NCI-H1092 treated with DMSO at 0.1 percent for 48 hours (cell line): ENCODE measurements at regions not wholly inside any gene's neighbourhood (a gene's known extent, or its start where the extent isn't known, plus 50 kb on each side); places are given as distances from the start of the nearest gene placed in this dataset.

Source experiments
- DNase-seq: peaks from one replicate; lab custom pipeline; 2025; lab: John Stamatoyannopoulos, UW

DNA sequence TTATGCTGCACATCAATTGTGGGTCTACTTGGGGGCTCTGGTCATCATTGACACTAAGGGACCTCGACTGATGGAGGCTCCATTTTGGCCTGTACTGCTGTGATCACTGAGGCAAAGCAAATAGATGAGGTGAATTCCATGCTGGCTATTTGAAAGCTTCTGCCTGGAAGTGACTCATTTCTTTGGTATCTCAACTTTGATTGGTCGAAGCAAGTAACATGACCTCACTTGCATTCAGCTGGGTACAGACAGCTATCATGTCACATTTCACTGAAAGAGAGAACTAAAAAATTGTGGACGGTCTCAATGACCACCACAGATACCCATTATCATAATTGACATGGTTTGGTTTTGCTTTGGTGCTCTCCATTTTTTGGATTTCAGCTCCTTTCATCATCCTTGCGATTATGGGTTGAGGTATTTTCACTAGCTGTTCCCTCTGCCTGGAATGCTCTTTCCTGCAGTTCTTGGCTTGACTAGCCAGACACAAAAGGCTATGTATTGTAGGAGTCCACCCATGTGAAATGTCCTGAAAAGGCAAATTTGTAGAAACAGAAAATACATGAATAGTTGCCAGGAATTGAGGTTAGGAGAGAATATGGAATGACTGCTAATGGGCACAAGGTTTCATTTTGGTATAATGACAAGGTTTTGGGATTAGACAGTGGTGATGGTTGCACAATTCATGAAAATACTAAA is 369.2 kb upstream of the LCORL start:
- DNase-seq, result no peak

DNA sequence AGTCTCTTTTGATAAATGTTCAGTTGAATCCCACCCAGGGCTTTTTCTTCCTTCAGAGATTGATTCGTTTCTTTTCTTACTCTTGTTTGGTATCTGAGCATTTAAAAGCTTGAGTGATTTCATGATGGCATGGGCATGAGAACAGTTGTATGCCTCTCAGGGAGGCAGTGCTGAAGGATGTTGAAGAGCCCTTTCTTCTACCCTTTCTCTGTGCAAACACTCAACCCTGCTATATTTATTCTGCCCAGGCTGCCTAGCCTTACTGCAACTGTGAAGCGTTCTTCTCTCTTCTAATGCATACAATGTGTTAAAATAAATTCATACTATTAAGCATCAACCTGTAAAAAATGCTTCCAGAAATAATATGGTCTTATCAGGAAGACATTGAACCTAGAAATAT is 367.6 kb upstream of the LCORL start:
- peak; percentile 62 for DNase-seq

DNA sequence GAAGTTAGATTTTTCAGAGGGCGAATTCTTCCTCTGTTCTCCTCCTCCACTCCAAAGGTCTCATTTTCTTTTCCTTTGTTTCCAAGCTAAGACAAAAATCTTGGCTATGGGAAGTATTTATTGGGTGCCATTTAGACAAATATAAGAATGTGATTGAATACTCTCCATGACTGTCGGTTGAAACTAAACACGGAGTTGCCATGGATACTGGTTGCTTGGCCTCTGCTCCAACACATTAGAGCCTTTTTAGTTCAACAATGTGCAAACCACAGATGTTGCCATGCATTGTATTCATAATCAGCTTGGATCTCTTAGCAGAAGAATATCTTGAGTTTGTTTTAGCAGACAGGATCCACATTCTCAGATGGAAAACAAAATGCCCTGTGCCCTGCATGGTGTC is 366.5 kb upstream of the LCORL start:
- peak; percentile 11 for DNase-seq

DNA sequence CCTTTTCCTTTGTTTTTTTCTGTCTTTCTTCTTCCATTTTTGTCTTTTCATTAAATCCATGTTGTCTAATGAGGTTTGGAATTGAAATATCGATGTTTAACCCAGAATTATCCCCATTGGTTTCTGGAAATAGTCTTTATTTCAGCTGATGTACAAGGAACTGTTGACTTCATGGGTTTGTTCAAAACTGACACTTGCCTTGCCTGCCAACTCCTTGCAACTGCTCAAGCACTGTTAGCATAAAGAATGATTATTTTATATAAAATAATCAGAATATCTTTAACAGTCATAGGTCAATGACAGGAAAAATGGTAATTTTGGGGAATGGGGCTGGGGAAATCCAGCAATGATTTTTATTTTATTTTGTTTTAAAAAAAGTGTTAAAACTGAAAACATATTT is 359.6 kb upstream of the LCORL start:
- DNase-seq, result no peak

DNA sequence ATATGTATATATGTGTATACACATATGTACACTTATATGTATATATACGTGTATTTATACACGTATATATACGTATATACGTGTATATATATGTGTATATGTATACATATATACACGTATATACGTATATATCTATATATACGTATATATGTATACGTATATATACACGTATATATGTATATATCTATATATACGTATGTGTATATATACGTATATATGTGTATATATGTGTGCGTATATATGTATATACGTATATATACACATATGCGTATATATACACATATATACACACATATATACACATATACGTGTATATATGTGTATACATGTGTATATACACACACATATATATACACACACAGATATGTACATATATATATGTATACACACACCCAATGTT is 348.0 kb upstream of the LCORL start:
- no peak for DNase-seq

DNA sequence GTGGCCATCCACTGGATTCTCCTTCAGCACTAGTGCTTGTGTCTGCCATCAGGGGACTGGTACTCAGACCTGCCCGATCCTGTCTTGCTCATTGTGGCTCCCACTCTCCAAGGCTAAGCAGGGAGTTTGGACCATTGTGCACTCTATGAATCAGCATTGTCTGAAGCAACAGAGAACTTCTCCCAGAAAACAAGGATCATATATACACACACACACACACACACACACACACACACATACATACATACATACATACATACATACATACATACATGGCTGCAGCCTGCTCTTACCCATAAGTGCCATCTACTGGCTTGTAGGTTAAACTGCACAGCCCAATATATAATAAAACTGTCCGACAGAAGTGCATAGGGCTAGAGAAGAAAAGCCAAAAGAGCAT is 345.3 kb upstream of the LCORL start:
- DNase-seq, result peak; percentile 46

DNA sequence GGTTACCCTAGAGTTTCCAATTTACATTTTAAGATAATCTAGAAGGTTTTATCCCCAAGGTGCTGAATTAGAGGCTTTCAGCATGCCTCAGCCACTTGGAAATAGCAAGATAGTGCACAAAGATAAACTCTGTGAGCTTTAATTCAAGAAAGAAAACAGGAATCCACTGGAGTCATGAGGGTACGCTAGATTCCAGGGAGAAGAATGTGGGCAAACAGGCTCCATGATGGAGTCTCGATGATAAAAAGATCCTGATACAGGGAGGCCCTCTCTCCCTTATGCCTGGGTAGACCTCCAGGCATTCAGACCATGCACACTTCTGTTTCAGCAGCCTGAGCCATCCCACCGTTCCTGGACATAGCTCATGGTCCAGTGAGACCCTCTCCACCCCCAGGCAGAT is 344.6 kb upstream of the LCORL start:
- DNase-seq, result no peak

DNA sequence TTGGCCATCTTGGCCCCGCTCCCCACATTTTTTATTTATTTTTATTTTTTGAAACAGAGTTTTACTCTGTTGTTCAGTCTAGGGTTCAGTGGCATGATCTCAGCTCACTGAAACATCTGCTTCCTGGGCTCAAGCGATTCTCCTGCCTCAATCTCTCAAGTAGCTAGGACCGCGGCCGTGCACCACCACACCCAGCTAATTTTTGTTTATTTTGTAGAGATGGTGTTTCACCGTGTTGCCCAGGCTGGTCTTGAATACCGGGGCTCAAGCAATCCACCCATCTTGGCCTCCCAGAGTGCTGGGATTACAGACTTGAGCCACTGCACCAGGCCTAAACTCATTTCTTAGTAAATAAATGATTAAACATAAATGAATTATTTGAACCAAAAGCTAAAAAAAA is 322.0 kb upstream of the LCORL start:
- no peak for DNase-seq

DNA sequence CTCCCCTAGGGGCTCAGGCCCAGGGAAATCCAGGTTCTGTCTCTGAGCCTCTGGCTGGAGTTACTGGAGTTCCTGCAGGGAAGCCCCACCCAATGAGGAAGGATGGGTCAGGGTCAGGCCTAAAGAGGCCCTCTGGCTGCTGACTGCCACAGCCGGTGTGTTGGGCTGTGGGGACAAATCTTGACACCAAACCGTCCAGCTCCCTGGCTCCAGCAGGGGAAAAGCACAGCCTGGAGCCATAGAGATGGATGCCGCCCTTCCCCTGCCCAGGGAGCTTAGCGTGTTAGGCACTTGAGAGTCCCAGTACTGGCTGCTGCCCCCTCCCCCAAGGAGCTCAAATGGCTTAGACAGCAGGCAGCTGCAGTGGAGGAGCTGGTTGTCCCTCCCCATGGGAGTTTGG is 321.3 kb upstream of the LCORL start:
- no peak for DNase-seq

DNA sequence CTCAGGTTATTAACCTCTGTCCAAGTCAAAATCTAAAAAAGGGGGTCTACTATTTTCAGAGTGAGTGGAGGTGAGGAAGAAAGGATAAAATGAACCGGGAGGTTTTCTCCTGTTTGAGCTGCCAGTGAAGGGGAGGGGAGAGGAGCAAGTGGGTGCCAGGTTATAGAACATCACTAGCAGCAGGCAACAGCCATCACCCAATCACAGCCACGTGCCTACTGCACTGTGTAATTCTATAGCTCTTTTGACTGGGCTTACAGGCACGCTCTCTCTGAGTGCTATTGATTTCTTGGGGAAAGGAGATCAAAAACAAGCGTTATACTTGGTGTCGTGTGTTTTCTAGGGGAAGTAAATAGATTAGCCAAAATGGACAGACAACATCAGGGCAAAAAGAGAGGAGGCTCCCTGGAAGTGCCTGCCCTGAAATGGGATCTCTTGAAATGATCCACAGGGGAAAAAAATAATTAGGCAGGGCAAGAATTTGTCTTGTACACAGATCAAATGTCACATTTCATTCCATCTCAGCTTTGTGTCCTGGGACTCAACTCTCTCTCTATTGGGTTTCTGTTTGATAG is 300.5 kb upstream of the LCORL start:
- DNase-seq, result peak; percentile 86

DNA sequence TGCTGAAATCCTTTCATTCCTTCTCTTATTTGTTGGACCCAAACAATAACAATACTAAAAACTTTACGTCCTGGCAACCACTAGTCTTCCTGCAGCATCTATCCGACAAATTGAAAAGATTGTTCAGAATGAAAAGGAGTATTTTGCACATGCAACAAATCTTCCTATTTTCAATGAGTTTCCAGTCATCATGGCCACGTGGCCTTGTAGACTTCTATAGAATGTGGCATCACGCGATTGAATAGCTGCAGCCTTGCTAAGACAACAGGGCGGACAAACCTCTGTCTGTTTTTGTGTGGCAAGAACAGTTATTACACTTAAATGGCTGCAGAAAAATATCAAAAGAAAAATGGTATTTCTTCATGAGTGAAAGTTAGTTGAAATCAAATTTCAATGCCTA is 297.9 kb upstream of the LCORL start:
- DNase-seq, result no peak

DNA sequence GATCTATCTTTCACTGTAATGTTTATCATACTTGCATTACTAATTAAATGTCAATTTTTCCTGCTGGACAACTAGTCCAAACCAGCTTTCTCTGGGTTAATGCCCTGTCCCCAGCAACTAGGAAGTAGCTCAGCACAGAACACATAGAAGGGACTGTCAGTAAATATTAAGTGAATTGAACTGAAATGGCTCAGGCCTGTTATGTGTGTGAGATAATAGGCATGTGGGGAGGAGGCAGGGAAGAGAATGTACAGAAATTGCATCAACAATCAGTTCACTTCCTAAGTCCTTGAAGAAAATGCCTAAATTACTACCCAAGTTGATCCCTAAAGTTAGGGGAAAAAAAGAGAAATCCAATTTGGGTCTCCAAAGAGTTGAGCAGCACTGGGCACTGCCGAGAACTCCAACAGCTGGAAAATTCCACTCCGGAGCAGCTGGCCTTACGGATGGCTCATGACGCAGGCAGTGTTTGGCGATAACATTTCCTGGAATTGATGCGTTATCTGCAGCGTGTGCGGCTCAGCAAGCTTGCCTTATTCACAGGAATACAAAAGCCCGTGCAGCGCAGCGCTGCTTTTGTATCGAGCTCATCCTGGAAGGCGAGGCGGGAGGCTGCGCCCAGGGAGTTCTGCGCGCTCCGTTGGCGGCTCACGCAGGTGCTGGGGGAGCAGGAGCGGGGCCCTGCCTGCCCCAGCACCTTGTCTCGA is 297.3 kb upstream of the LCORL start:
- peak; percentile 11 for DNase-seq

DNA sequence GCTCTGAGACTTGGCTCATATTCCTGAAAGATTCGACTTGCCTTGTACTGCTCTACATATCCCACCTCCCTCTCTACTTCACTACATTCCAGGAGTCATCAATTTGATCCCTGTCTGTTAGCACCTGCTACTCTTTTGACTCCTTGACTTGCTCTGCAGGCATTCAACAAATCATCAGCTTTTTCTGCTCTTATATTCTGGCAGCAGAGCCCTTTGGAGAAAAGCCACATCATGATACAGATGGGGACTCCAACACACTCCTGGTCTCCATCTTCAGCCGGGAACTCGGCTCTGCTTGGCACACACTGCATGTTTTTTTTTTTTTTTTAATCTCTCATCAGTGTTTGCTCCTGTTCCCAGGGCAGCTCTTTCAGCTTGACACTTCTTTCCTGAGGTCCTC is 293.2 kb upstream of the LCORL start:
- no peak for DNase-seq

DNA sequence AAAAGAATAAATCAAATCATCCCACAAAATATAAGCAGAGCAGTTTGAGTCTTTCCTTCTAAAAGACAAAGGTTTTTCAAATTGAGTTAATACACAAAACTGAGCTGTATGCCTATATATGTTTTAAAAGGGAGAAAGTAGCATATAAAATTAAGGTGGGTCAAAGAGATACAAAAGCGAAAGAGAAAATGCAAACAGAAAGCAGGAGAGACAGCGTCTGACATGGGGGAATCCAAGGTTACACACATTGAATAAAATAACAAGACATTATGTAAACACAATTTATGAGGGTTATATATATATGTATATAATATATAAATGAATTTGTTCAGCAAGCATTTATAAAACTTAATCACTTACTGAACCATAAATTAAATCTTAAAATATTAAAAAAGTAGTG is 276.1 kb upstream of the LCORL start:
- DNase-seq, result no peak

DNA sequence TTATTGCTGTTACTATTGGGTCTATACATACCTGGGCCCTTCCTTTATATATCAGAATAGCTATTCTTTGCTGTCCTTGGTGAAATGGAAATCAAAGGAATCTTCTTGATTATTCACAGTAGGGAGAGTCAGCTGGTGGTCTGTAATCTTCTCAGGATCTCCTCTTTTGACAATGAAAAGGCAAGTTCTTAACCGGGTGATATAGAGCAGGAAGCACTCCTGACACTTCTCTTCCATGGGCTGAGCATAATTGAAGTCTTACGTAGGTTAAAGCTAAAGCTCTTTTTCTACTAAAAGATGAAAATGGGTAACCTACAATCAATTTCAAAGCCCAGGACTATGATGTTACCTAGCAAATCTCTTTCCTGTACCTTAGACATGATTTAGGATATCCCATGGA is 274.9 kb upstream of the LCORL start:
- DNase-seq, result no peak

DNA sequence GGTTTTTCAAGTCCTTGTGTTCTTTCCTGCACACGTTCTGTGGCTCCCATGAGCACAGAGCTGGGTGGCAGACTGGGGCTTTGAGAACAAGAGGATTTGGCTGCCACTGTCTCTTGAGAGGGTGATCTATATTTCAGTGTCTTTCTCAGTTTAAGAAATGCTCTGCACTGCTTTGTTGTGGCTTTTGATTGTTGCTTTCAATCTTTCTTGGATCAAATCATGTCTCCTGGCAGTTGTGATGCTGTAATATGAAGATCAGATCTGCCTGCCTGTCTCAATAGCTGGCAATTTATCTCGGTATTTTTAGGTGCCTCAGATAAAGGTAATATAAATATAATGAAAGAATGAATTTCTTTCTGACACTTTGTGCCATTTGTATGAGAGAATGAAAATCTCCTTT is 273.3 kb upstream of the LCORL start:
- DNase-seq, result no peak

DNA sequence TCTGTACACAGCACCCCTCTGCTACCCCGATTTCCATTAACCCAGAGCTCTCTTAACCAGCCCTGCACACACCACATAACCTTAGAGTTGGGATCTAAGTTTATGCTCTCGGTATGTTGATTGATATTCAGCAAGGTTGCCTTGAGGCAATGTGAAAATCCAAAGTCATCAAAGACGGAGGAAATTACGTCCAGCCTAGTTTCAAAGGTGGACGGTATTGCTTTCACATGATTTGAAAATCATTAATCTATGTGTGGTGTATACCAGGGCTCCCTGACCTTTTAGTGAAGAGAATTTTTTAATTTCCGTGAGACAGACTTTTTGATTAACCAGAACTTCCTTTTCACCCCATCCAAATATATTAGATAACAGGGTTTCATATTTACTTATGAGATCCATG is 272.5 kb upstream of the LCORL start:
- no peak for DNase-seq

DNA sequence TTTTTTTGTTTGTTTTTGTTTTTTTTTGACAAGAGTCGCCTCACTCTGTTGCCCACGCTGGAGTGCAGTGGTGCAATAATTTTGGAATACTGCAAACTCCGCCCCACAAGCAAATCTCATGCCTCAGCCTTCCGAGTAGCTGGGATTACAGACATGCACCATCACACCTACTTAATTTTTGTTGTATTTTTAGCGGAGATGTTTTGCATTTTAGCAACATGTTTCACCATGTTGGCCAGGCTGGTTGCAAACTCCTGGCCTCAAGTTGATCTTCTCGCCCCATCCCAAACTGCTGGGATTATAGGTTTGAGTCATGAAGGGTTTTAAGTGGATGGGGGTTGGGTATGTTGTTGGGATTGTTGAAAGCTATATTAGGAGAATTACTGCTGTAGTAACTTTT is 270.9 kb upstream of the LCORL start:
- DNase-seq, result no peak

DNA sequence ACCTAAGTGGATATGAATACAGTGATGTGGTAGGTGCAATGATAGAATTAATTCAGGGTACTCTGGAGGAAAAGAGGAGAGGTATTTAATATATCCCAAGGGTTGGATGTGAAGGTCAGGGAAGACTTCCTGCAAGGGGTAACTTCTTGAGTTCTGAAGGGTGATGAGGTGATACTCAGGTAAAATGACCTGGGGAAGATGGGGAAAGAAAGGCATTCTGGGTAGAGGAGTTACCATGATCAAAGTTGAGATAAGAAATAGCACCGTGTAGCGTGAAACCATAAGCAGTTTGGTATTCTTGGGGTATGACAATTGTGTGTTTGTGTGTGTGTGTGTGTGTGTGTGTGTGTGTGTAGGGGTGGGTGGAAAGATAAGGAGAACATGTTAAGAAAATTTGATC is 270.4 kb upstream of the LCORL start:
- DNase-seq, result no peak

DNA sequence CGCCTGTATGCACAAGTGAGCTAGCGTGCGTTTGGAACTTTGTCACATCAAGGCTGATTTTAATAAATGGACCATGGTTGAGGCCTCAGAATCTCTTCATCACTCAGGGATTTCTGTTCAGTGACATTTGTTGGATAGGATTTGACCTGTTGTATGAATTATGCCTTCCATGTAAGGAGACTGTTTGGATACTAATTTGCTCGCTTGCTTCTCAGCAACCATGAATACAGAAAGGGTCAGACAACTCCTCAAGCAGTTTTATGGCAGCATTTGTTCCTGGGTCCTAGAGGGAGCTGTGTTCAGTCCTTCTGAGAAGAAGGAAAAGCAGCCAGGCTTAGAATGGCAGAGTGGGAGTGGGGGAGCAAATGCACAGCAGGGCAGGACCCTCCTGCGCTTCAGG is 269.7 kb upstream of the LCORL start:
- DNase-seq, result no peak

DNA sequence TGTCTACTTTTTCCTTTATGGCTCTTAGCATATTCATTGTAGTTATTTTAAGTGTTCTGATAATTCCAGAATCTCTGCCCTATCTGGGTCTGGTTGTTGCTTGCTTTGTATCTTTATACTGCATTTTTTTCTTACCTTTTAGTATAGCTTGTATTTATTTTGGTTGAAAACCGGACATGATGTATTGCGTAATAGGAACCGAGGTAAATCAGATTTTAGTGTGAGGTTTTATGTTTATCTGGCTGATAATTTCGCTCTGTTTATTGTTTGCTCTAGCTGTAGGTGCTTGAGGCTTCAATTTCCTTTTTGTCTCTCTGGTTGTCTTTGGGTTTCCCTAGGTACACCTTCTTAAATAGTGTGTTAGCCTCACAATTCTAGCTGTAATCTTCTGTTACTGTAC is 263.8 kb upstream of the LCORL start:
- no peak for DNase-seq

DNA sequence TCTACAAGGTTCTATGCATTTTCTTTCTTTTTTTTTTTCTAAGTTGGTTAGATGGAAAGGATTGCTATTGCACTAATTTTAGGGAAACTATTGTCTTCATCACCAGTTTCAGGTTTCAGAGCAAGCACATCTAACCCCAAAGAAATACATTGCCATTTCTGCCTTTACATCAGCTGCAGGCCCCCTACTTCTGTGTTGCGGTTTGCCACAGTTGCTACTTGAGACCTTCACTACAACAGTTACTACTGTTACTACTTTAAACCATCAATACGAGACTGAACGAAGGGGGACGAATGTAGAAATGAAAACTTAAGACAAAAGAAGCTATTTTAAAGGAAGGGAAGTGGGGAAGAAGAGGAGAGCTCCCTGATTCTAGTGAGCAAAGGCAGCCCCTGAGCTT is 256.7 kb upstream of the LCORL start:
- DNase-seq, result no peak

DNA sequence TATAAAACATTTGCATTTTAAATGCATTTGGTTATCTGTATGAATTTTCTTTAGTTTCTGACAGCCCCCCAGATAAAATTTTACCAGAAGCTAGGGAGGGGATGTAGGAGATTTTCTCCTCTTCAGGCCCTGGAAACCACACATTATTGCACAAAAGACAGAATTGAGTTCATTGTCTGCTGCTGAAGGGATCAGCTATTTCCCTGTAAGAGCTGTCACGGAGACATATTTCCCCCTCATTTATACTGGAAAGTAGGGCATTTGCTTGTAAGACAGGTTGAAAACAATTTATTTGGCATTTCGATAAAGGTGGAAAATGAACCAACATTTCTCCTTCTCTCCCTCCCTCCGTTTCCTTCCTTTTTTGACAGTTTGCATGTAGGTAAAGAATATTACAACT is 241.3 kb upstream of the LCORL start:
- no peak for DNase-seq

DNA sequence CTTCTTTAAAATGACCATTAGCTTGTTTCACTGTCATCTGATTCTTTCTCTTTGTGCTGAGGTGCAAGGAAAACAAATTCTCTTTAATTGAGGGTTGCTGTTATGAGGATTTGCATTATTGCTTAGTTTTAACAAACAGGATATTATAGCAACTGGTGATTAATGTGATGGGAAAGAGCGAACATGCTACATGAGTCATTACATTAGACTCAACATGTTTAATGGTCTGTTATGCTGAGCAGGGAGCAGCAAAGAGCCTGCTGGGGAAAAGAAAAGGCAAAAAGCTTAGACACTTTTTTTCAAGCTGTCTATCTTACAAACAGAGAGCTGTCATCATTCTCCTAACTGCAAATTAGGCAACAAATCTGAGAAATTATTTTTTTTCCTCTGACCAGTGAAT is 230.5 kb upstream of the LCORL start:
- no peak for DNase-seq
